SIG-M5 (cell line): ENCODE measurements at regions not wholly inside any gene's neighbourhood (a gene's known extent, or its start where the extent isn't known, plus 50 kb on each side); places are given as distances from the start of the nearest gene placed in this dataset.
"Not testable (repeated sequence)": the region's sequence is repeated elsewhere in the genome, so short reads cannot be mapped to it uniquely, and the experiment has no call there.

ENCODE experiments used
- DNase-seq: peaks from one replicate; lab custom pipeline; 2025; lab: John Stamatoyannopoulos, UW

DNA sequence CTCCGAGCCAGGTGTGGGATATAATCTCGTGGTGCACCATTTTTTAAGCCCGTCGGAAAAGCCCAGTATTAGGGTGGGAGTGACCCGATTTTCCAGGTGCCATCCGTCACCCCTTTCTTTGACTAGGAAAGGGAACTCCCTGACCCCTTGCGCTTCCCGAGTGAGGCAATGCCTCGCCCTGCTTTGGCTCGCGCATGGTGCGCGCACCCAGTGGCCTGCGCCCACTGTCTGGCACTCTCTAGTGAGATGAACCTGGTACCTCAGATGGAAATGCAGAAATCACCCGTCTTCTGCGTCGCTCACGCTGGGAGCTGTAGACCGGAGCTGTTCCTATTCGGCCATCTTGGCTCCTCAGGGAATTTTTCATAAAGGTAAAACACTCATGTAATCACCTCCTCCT, 63.9 kb downstream of the RWDD3 start:
- DNase-seq: not testable (repeated sequence)

DNA sequence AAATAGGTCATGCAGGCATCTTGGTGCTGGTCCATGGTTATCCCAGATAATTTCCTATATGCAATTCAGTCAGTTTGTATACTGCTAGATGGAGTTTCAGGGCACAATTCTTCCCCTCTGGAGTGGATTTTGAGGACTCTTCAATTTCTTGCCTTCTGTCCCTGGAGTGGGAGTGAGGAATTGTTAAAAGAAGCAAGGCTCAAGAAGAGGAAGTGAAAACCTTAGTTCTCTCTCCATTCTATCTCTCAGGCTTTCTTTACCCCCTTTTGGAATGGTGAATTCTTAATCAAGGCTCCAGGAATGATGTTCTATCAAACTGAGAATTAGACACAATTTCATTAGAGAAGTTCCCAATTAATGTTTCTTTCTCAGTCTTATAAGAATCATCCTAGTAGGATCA, 67.1 kb downstream of the RWDD3 start:
- DNase-seq: no peak

DNA sequence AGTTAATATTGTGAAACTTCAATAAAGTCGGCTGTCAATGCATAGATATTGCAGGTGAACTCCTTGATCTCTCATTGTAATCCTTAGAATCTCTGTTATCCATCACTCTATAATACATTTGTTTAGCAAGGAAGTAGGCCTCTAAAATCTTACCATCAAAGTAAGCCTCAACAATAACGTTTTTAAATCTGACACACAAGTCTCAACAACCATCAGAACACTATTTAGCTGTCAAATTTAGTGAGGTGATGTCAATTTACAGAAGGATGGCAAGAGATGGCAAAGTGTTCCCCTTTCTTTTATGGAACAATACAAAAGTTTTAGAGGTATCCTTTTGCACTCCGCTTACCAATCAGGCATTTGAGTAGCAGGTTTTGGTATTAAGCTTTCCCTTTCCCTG, 67.6 kb downstream of the RWDD3 start:
- no peak for DNase-seq

DNA sequence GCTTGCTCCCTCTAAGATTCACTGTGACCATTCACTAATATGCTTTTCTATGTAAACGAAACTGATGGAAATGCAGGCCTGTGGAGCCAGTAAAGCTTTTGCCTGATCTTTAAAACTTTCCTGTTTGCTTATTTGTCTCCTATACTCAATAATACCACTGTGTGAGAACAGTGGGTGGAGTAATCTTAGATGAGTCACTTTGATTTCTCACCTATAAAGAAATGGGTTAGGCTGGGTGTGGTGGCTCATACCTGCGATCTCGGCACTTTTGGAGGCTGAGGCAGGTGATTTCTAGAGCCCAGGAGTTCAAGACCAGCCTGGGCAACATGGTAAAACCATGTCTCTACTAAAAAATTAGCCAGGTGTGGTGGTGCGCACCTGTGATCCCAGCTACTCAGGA, 70.8 kb downstream of the RWDD3 start:
- DNase-seq: no peak

DNA sequence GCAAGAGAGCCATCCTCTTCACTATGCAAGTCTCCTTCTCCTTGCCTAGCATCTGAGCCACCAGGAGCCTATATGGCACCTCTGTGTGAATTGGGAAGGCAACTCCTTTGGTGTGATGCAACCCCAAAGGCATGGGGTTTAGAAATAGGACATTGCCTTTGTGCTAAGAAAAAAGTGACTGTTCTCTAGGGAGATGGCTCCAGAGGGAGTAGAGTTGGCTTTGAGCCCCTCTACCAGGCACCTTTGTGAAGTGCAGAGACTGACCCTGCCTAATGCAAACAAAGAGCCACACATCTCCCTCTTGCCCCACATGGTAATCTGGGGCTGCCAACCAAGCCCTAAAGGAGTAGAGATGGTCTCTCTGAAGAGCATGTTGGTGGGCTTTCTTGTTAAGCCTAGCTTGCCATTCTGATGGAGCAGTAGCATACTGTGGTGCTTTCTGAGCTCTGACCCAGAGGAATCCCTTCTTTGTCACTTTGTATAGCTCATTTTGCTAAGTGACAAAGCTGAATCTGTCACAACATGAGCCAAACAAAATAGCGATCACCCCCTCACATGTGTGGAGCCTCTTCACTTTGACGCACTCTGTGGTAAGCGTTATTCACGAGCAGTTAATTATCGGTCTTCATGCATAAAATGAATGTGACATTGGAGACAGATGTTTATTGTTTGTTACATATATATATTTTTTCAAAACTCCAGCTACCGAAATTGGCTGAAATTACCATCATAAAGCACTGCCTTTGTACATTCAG, 74.4 kb downstream of the RWDD3 start:
- DNase-seq: no peak

DNA sequence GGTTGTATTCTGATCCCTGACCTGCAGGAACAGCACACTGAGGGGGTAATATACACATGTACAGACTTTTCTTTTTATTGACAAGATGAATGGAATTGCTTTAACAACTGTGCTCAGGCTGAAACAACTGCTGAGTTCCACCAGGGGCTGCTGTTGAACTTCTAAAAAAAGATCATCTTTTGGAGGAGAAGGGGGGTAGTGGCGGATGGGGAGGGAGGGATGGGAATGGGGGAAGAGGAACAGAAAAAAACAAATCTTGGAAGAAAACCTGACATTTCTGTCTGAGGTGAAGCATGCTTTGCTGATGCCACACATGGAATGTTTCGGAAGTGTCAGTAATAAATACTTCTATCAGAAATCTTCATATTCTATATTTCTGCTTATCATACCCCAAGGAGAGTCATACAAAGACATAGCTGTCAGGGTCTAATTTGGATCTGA, 75.0 kb downstream of the RWDD3 start:
- DNase-seq: no peak

DNA sequence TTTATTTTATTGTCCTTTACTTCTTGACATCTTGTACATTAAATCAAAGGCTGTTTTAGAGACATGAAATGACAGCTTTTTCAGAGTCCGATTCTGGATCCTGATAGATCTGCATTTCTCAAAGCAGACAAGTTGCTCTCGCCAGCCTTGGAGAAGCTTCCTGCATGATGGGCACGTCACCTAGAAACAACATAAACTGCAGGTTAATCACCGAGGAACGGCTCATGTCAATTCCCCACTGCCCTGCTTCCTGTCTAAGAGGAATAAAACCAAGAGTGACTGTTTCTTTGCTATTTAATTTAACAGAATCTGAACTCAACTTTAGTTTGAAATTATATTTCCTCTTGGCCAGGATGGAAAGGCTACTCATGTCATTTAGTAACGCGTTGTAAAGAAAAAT, 77.0 kb downstream of the RWDD3 start:
- no peak for DNase-seq

DNA sequence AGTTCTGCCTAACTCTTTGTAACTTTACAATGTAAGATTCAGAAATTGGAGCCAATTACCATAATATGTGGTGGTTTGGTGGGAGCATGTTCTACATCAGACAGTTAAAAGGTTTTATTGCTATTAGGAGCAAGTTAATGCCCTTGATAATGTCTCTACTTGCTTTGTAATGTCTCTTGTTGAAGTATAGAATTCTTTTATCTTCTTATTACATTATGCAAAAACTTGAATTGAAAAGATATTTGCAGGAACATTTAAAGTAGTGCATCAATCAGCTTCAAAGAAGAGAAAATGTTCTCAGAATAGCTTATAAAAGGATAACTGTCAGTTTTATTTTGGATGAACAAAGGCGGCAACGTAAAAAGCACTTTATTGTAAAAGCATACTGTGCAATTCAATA, 77.8 kb downstream of the RWDD3 start:
- DNase-seq: no peak

DNA sequence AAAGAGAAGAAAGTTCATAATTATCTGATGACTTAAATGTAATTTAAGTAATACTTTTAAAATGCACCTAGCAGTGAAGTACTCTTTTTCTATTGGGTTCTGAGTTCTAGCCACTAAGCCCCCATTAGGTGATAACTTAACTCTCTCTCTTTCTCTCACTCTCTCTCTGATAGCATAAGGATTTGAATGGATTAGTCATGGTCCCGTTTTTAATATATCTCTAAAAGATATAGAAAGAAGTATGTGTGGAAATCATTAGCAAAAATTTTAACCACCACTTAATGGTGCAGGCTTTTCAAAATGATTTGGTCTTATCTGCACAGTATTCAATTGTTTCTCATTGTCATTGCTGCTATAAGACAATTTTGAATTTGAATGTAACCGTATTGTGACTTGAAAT, 78.2 kb downstream of the RWDD3 start:
- DNase-seq: no peak

DNA sequence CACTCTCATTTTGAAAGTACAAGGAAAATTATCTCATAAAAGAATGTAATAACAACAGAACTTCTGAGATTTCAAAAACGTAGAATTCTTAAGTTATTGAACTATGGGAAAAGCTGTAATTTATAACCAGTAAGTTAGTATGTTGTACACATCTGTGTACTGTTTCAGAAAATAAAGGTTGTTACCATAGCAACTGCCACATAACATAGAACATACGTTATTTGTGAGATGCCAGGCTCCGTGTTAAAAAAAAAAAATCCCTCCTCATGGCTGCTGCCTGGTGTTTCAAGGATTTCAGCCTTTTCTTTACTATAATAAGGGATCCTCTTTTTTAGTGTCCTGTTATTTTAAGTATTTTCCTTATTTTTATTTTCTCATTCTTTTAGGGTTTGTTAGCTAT, 79.5 kb downstream of the RWDD3 start:
- no peak for DNase-seq

DNA sequence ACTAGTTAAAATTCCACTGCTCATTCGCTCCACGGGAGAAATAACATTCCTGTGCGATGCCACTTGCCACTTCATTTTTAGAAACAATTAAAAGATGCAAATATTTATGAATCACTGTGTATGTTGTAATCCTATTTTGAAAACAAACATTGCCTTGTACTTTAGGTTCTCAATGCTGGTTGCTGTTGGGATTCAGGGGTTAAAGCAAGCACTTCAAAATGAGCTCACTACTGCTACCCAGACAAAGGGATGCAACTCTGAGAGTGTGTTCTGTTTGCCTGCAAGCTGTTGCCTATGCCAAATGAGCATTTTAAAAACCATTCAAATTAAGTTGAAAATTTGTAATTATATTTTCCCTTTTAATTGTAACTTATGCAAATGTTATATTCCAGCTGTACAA, 87.5 kb downstream of the RWDD3 start:
- no peak for DNase-seq

DNA sequence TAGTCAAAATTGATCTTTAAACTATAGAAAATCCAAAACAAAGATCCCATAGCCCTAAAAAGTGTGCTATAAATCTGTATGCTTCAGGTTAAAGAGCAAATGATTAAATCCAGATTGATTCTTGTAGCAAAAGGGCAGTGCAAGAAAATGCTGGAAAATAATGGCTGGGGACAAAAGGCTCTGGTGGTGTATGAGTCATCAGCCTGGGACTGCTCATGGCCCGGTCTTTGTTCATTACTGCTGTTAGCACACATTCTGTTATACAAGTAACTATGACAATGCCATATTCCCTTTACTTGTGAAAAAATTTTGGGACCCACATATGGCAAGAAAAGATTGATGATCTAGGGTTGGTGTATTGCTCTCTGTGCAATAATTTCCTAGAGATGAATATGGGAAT, 89.1 kb downstream of the RWDD3 start:
- no peak for DNase-seq

DNA sequence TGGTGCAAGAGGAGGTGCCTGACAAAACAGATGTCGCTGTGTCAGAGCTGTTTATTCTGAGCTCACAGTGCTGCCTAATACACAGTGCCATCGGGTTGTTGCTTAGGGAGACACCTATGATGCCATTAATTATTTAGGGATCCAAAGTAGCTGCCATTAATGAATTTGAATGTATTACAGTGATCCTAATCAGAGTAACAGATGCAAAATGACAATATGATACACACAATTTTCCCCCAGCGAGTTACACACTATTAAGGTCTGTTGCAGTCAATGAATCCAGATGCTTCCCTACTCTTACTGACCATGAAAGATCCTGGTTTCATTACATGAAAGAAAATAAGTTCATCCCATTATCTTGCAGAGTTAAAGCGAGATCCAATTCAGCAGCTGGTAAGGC, 91.3 kb downstream of the RWDD3 start:
- DNase-seq: no peak

DNA sequence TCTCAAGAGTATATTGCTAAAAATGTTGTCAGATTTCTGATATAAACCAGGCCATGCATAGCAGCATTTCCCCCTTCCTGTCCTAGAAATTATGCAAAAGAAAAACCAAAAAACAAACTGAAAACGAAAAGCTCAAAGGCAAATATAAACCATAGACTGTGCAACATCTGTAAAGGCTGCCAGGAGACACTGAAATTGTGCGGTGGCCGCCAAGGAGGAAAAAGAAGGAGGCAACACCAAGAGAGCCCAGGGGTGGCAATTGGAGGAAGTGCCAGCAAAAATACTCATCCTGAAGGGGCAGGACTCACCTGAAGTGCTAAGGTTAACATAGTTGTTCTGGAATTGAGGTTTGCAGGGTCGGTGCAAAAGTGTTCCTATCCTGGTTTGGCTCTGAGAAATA, 92.0 kb downstream of the RWDD3 start:
- DNase-seq: no peak

DNA sequence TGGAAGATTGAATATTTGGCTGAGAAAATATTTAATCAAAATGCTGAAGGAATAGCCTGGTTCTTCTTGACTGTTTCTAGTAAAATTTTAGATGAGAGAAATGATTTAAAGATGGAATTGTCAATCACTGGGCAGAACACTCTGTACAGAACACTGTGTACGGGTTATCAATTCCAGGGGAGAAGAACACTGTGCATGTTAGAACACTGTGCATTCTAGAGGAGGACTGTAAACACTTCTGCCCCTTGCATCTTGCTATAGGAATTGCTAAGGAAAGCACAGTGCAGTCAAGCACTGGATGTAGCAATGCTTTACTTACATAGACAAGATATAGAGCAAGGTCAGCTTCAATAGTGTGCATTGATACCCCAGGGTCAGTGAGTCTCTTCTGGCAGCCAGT, 98.7 kb downstream of the RWDD3 start:
- no peak for DNase-seq

DNA sequence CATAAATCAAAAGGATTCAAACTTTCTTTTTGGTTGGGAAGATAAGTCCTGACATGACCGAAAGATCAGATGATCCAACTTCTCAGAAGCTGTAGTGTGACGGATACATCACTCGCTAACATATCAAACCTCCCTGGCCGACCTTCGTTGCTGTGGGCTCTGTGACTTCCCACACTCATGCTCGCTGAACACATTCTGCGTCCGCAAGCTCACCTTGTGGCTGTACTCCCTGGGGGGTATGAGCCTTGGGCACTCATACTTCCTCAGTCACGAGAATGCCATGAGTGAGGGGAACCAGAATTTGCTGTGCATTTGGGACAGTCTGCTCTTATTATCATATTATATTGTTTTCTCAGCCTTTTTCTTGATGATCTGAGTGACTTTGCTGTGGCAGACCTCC, 105.4 kb downstream of the RWDD3 start:
- no peak for DNase-seq

DNA sequence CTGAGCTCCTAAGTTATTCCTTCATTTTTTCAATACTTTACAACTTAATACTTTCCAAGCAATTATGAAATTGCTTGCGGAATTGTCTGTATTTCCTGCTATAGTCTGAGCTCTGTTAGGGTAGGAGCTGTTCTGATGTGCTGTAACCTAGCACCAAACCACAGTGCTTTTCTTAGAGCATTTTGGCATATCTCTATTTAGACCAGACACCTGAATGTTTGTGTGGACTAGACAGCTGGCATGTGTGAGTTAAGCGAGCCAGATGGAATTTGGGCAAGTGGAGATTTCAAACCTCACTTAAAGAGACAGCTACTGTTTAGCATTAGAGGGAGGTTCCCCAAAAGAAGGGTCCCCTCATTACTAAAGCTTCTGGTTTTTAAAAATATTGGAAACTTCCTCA, 106.1 kb downstream of the RWDD3 start:
- DNase-seq: no peak

DNA sequence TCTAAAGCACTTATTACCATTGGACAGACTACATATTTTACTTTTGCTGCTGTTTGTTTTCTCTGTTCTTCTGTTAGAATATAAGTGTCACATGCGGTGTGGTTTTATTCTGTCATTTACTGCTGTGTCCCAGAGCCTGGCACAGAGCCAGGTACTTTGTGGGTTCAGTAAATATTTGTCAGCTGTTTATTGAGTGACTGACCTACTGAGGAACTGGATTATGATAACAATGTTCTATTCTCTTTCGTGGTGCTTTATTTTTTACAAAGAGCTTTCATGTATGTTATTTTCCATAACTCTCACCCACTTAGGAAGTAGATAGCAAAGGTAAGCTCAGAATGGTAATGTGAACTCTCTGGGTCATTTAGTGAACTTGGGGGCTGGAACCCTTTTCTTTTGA, 118.8 kb downstream of the RWDD3 start:
- DNase-seq: no peak

DNA sequence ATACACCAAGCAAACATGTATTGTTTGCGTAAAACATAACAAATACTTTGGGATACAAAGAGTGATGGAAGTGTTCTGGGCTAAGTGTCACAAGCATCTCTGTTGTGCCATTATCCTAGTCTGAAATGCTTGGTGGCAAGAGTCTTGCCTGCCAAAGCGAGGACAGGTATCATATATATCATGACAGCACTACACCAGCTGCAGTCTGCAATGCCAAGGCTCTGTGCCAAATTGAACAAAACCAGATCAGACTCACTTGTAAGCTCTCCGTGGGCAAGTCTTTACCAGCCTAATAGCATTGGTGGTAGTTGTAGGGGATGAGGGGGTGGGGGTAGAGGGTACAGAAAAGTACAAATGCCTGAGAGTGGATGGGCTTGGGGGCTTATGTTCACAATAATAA, 119.2 kb downstream of the RWDD3 start:
- no peak for DNase-seq

DNA sequence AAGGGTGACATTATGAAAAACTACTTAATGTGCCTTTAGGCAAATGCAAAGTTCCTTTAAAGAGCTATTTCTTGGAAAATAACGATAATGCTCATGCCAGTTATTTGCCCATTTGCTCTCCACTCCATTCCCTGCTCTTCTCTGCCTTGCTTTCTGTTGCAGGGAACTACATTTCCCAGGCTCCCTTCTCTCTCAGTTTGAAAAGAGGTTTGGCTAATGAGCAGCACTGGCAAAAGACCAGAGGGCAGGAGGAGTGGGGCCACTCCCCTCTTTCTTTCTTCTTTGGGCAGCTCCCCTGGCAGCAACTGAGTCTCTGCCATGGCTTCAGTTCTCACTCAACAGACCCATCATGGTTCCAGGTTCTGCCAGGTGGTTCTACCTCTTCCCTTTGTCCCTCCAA, 130.5 kb downstream of the RWDD3 start:
- DNase-seq: no peak

DNA sequence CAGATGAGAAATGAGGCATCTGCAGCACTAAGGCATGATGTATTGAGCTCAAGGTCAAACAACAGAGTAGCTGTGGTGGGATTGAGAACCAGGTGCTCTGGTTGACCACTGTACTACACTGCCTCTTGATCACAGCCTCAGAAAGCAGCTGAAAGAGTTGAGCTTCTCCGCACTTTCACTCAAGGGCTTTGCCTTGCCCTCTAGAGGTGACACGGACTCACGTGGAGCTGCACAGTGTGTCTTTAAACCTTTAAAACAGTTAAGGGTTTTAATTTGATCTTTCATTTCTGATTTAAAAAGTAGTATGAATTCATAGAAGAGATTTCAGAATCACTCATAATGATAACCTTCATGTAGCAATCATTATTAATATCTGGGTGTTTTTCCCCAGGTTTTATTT, 132.5 kb downstream of the RWDD3 start:
- DNase-seq: no peak

DNA sequence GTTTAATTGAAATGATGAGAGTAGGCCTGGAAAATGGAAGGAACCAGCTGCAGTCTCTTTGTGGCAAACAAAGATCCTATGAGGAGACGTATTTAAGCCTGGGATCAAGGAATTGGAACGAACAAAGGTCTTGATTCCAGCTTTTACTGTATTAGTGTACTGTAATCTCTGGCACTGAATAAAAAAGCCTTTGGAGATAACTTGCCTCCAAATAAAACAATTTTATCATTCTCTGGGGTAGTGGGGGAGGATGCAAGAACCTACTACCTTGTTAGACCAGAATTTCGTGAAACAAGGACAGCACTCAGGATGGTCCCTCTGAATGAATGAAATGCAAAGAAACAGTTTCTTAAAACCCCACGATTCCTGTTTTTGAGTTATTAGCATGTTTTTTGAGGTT, 134.2 kb downstream of the RWDD3 start:
- DNase-seq: no peak

DNA sequence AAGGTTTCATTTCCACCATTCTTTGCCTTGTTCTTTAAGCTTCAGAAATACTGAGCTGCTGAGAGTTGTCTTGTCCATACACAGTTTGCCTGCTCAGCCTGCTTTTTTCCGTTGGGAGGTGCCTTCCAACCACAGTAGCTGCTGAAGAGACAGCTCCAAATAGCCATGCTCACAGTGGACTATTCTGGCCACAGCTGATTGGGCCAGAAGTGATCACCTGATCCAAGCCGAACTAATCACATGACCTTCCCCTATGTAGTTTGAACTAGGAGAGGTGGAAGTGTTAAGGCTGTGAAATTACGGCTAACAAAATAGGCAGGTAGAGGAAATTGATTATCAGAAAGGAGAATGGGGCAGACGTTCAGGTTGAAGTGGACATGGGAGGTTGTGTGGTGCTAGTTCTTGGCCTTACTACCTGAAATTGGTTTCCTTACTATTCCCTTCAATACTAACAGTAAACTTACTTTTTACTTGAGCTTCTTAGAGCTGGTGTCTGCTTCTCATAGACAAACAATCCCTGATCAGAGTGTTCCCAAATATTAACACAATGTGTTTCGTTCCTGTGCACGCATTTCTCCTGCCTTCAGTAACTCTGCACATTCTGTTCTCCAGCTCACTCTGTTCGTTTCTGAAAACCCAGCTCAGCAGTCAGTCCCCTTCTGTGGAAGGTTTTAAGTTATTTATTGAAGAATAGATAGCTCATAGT, 136.1 kb downstream of the RWDD3 start:
- DNase-seq: no peak
